ENCODE measurements at regions not wholly inside any gene's neighbourhood (a gene's known extent, or its start where the extent isn't known, plus 50 kb on each side); places are given as distances from the start of the nearest gene placed in this dataset.

GRCh38 chr2:160683206-160683605, 189.6 kb upstream of the RBMS1 start:
- TF ChIP-seq CTCF (IDR thresholded peaks at IDR 0.05; ENCODE audit: low read length) (no peak), EZH2 (IDR thresholded peaks at IDR 0.05; ENCODE audit: borderline replicate concordance, low read length) (no peak)
